ENCODE measurements at regions not wholly inside any gene's neighbourhood (a gene's known extent, or its start where the extent isn't known, plus 50 kb on each side); places are given as distances from the start of the nearest gene placed in this dataset.

DNA sequence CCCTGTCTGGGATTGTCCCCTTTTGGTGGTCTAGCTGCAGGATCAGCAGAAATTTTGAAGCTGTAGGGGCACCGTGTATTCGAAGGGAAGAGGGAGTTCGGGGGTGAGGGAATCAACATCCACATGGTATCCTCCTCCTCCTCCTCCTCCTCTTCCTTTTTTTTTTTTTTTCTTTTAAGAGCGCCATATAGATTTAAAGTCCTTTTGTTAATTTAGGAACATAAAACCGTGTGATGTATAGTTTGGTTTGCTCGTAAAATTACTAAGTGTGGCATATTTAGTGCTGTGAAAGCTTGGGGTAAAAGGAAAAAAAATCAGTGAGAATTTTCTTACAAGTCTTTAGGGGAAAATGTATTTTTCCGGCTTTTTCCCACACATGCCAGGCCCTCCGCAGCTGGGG is 50.1 kb upstream of the GSE1 start:
- no peaks in the 10 kb centered on the region for H3K27me3 ChIP-seq (ENCODE audit: control insufficient read depth, insufficient read depth, low read length)
- ATAC-seq (no peak), DNase-seq (no peak)
- no peaks in the 10 kb centered on the region for H3K27me3 Mint-ChIP-seq (ENCODE audit: low read depth in 2 of 2)
- WGBS (ENCODE audit: insufficient coverage) = 84% methylated on average over 5 of the region's 8 CpGs
- H3K36me3 ChIP-seq (ENCODE audit: control insufficient read depth, insufficient read depth, low read length) = no peaks in the 10 kb centered on the region
- H3K36me3 Mint-ChIP-seq = no peaks in the 10 kb centered on the region
- peak overlapping the region; percentile 96 to 99 for H3K27ac Mint-ChIP-seq
- peaks cover 85% of the 10 kb centered on the region for H3K4me1 ChIP-seq (ENCODE audit: control insufficient read depth, insufficient read depth, low read length)
- no peaks in the 10 kb centered on the region for H3K9me3 ChIP-seq (ENCODE audit: control insufficient read depth, insufficient read depth, low read length)
- no peak overlapping the region for H3K4me3 ChIP-seq (ENCODE audit: low read length)
- intact Hi-C loops (cut with micrococcal nuclease) = no loop called here
- no peak overlapping the region for H3K27ac ChIP-seq (ENCODE audit: low read length)
- H3K9me3 Mint-ChIP-seq = no peaks in the 10 kb centered on the region
- peak overlapping the region; percentile 55 for H3K4me3 Mint-ChIP-seq
- peaks cover 94 to 97% of the 10 kb centered on the region in 2 donors for H3K4me1 Mint-ChIP-seq
- TF ChIP-seq, protein P1, sequence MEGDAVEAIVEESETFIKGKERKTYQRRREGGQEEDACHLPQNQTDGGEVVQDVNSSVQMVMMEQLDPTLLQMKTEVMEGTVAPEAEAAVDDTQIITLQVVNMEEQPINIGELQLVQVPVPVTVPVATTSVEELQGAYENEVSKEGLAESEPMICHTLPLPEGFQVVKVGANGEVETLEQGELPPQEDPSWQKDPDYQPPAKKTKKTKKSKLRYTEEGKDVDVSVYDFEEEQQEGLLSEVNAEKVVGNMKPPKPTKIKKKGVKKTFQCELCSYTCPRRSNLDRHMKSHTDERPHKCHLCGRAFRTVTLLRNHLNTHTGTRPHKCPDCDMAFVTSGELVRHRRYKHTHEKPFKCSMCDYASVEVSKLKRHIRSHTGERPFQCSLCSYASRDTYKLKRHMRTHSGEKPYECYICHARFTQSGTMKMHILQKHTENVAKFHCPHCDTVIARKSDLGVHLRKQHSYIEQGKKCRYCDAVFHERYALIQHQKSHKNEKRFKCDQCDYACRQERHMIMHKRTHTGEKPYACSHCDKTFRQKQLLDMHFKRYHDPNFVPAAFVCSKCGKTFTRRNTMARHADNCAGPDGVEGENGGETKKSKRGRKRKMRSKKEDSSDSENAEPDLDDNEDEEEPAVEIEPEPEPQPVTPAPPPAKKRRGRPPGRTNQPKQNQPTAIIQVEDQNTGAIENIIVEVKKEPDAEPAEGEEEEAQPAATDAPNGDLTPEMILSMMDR (IDR thresholded peaks at IDR 0.05) = no peak
